Cardiac muscle cell (in vitro differentiated cells and primary cell): ENCODE measurements at regions not wholly inside any gene's neighbourhood (a gene's known extent, or its start where the extent isn't known, plus 50 kb on each side); places are given as distances from the start of the nearest gene placed in this dataset.
"Not testable (repeated sequence)": the region's sequence is repeated elsewhere in the genome, so short reads cannot be mapped to it uniquely, and the experiment has no call there.

ENCODE experiments used
- DNase-seq, 2 donors: peaks; one replicate each; pipeline versions ENCODE4 v3.0.0 to v3.0.0-alpha.2; 2010 to 2017; ENCODE audit warnings: low read depth in 1 of 2, low spot score in 1 of 2
- H3K27ac ChIP-seq: fragments of 200-600 bp; sonication (generic); 2 replicates; pipeline ENCODE4 v1.5.1; 2016
- H3K27me3 ChIP-seq: fragments of 200-600 bp; sonication (generic); 2 replicates; pipeline ENCODE4 v1.6.0; 2016; ENCODE audit warnings: control low read depth
- H3K36me3 ChIP-seq: fragments of 200-600 bp; sonication (generic); 2 replicates; pipeline ENCODE4 v1.5.1; 2016; ENCODE audit warnings: control low read depth
- H3K4me1 ChIP-seq: fragments of 200-600 bp; sonication (generic); 2 replicates; pipeline ENCODE4 v1.8.1; 2017; ENCODE audit warnings: low read depth, mild to moderate bottlenecking, mixed run types
- H3K4me3 ChIP-seq: fragments of 200-600 bp; sonication (generic); 2 replicates; pipeline ENCODE4 v1.5.1; 2016; ENCODE audit warnings: mild to moderate bottlenecking
- H3K9me3 ChIP-seq: fragments of 200-600 bp; sonication (generic); 2 replicates; pipeline ENCODE4 v1.5.1; 2017; ENCODE audit warnings: low read depth, mild to moderate bottlenecking, control low read depth
- TF ChIP-seq, protein P1 (sequence below): IDR thresholded peaks from 2 replicates; pipeline ENCODE4 v1.5.1; 2012; ENCODE audit warnings: low read depth, mild to moderate bottlenecking, low read length

DNA sequence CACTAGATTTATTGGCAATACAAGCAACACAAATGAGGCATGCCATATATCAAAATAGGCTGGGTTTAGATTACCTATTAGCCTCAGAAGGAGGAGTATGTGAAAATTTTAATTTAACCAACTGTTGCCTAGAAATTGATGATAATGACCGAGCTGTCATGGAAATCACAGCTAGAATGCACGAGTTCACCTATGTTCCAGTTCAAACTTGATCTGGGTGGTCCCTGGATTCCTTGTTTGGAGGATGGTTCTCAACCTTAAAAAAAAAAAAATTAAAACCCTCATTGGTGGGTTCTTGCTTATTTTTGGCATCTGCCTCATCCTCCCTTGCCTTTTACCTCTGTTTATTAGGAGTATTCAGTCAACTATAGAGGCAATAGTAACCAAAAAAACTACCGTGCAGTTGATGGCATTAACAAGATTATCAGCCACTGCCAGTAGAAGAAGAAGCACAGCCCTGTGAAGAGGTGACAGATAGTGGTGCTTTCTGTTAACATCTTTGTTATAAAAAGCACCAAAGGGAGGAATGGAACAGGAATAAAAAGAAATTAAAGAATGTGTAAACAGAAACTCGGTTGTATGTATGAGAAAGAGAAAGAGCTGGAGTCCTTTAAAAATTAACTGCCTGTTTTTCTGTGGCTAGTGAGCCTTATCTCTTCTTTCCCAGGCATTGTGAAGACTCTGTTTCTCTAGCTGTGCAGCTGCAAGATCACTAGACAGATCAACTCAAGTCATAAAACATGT, 106.4 kb downstream of the ZNF429 start:
- no peak overlapping the region for H3K27ac ChIP-seq
- peaks cover 4% of the 10 kb centered on the region for H3K4me1 ChIP-seq

DNA sequence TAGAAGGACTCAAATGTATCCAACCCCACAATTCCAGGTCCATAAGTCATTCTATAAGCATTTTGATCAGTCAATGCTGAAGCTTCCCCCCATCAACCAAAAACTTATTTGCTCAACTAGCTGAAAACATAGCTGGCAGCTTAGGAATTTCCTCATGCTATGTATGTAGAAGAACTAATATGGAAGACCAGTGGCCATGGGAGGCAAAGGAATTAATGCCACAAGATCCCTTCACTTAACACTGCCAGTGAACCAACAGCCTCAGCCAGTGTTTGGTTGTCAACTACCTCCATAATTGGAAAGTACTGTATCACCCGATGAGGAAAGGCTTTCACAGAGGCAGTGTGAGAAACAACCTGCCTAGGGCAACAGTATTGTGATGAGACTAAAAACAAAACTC, 105.4 kb downstream of the ZNF429 start:
- TF ChIP-seq, protein P1, sequence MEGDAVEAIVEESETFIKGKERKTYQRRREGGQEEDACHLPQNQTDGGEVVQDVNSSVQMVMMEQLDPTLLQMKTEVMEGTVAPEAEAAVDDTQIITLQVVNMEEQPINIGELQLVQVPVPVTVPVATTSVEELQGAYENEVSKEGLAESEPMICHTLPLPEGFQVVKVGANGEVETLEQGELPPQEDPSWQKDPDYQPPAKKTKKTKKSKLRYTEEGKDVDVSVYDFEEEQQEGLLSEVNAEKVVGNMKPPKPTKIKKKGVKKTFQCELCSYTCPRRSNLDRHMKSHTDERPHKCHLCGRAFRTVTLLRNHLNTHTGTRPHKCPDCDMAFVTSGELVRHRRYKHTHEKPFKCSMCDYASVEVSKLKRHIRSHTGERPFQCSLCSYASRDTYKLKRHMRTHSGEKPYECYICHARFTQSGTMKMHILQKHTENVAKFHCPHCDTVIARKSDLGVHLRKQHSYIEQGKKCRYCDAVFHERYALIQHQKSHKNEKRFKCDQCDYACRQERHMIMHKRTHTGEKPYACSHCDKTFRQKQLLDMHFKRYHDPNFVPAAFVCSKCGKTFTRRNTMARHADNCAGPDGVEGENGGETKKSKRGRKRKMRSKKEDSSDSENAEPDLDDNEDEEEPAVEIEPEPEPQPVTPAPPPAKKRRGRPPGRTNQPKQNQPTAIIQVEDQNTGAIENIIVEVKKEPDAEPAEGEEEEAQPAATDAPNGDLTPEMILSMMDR = no peak
- no peak for DNase-seq
- no peak overlapping the region for H3K4me3 ChIP-seq
- H3K36me3 ChIP-seq = no peaks in the 10 kb centered on the region
- H3K4me1 ChIP-seq = peaks cover 4% of the 10 kb centered on the region
- H3K27ac ChIP-seq = no peak overlapping the region
- no peaks in the 10 kb centered on the region for H3K27me3 ChIP-seq
- H3K9me3 ChIP-seq = no peaks in the 10 kb centered on the region

More for the DNA sequence above, 106.4 kb downstream of the ZNF429 start:
- Histone ChIP-seq H3K36me3 (no peaks in the 10 kb centered on the region), H3K4me3 (no peak overlapping the region), H3K27me3 (no peaks in the 10 kb centered on the region), H3K9me3 (no peaks in the 10 kb centered on the region)
- TF ChIP-seq, protein P1 = no peak
- no peak for DNase-seq

DNA sequence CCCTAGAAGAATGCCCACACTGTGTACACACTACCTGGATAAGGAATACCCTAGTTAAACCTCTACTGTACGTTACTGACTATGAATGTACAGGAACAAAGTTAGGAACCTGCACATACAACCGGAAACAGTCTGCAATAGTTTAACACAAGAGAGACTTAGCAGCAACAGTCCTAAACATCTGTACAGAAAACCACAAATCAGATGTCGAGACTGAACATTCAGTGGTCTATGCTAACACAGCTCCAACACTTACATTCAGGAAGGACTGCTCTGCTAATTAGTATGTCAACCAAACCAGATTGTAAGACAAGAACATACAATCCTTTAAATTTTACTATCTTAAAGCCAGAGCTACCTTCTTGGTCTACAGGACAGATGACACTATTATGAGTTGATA, 104.9 kb downstream of the ZNF429 start:
- DNase-seq = no peak
- Histone ChIP-seq H3K27me3 (no peaks in the 10 kb centered on the region), H3K27ac (no peak overlapping the region), H3K36me3 (no peaks in the 10 kb centered on the region), H3K4me3 (no peak overlapping the region), H3K9me3 (no peaks in the 10 kb centered on the region), H3K4me1 (peaks cover 4% of the 10 kb centered on the region)
- TF ChIP-seq, protein P1 = no peak

DNA sequence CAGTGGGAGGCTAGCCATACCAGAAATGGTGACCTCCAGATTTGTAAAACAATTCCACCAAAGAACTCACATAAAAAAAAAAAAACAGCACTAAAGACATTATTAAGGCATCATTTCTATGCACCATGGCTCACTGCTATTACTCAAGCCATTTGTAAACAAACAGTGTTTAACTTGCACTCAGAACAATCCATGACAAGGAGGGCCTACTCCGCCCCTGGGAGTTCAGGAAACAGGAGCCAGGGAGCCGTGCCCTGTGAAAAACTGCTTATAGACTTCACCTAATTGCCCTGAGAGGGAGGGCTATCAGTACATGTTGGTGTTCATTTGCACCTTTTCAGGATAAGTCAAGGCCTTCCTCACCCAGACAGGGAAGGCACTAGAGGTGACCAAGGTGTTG, 103.2 kb downstream of the ZNF429 start:
- peaks cover 20% of the 10 kb centered on the region for H3K4me1 ChIP-seq
- H3K4me3 ChIP-seq = no peak overlapping the region
- H3K27ac ChIP-seq = no peak overlapping the region

DNA sequence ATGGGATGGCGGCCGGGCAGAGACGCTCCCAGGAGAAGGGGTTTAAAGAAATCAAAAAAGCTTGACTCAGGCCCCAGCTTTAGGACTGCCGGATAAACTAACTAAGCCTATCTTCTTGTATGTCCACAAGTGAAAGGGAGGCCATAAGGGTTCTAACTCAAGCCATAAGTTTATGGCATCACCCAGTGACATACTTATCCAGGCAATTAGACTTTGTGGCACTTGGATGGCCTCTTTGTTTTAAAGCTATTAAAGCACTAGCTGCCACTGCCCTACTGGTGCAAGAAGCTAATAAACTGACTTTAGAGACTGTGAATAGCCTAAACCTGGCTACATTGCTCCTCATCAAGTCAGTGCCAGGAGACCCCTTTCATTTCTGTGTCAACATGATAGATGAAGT, 102.0 kb downstream of the ZNF429 start:
- no peak overlapping the region for H3K4me3 ChIP-seq
- TF ChIP-seq, protein P1 = no peak
- H3K4me1 ChIP-seq = peaks cover 29% of the 10 kb centered on the region
- H3K36me3 ChIP-seq = no peaks in the 10 kb centered on the region
- no peaks in the 10 kb centered on the region for H3K27me3 ChIP-seq
- H3K27ac ChIP-seq = no peak overlapping the region
- no peak for DNase-seq
- no peaks in the 10 kb centered on the region for H3K9me3 ChIP-seq

More for the DNA sequence above, 103.2 kb downstream of the ZNF429 start:
- H3K36me3 ChIP-seq = no peaks in the 10 kb centered on the region
- TF ChIP-seq, protein P1 = no peak
- no peaks in the 10 kb centered on the region for H3K9me3 ChIP-seq
- H3K27me3 ChIP-seq = no peaks in the 10 kb centered on the region
- DNase-seq = no peak

DNA sequence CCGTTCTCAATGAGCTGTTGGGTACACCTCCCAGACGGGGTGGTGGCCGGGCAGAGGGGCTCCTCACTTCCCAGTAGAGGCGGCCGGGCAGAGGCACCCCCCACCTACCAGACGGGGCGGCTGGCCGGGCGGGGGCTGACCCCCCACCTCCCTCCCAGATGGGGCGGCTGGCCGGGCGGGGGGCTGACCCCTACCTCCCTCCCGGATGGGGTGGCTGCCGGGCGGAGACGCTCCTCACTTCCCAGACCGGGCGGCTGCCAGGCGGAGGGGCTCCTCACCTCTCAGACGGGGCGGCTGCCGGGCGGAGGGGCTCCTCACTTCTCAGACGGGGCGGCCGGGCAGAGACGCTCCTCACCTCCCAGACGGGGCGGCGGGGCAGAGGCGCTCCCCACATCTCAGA, 101.6 kb downstream of the ZNF429 start:
- not testable (repeated sequence) for DNase-seq, H3K36me3 ChIP-seq, H3K4me3 ChIP-seq, H3K27ac ChIP-seq, H3K27me3 ChIP-seq, H3K9me3 ChIP-seq
- H3K4me1 ChIP-seq = peaks cover 28% of the 10 kb centered on the region

DNA sequence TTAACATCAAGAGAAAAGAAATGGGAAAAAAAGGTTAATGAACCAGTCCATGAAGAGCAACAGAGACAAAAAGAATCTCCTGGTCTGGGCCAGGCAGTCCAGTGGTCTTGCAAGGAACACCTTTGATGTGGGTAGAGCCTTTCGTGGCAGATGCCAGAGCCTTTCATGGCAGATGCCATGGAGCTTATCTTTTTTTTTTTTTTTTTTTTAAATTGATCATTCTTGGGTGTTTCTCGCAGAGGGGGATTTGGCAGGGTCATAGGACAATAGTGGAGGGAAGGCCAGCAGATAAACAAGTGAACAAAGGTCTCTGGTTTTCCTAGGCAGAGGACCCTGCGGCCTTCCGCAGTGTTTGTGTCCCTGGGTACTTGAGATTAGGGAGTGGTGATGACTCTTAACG, 100.9 kb downstream of the ZNF429 start:
- H3K27ac ChIP-seq, DNase-seq, H3K27me3 ChIP-seq, H3K4me3 ChIP-seq, H3K36me3 ChIP-seq, H3K9me3 ChIP-seq: not testable (repeated sequence)
- H3K4me1 ChIP-seq = peaks cover 28% of the 10 kb centered on the region
